GM23338 (cell line): ENCODE measurements at regions not wholly inside any gene's neighbourhood (a gene's known extent, or its start where the extent isn't known, plus 50 kb on each side); places are given as distances from the start of the nearest gene placed in this dataset.

Experiments
- ATAC-seq: fragments of 200-7000 bp; cut with Tn5 transposase; 3 replicates; pipeline ENCODE4 v1.9.1; 2020
- DNase-seq: peaks from one replicate; pipeline ENCODE4 v3.0.0-alpha.2; 2015; ENCODE audit warnings: low spot score
- H2AFZ ChIP-seq: fragments of 200-600 bp; sonication (generic); 2 replicates; pipeline ENCODE4 v1.8.0; 2016; ENCODE audit warnings: antibody characterized with exemption, mild to moderate bottlenecking, moderate library complexity
- H3F3A ChIP-seq: fragments of 200-600 bp; sonication (generic); replicated peaks from 2 replicates; pipeline ENCODE4 v1.8.0; 2017; ENCODE audit warnings: antibody characterized with exemption, mixed run types, low read depth
- H3K27ac ChIP-seq: fragments of 200-600 bp; sonication (generic); 2 replicates; pipeline ENCODE4 v1.6.1; 2016; ENCODE audit warnings: low read depth
- H3K27me3 ChIP-seq: fragments of 200-600 bp; sonication (generic); 2 replicates; pipeline ENCODE4 v1.8.0; 2016; ENCODE audit warnings: mild to moderate bottlenecking, mixed run types, moderate library complexity; ENCODE audit not compliant: insufficient read depth
- H3K36me3 ChIP-seq: fragments of 200-600 bp; sonication (generic); 2 replicates; pipeline ENCODE4 v1.8.0; 2016; ENCODE audit warnings: mild to moderate bottlenecking; ENCODE audit not compliant: insufficient read depth
- H3K4me1 ChIP-seq: fragments of 200-600 bp; sonication (generic); 2 replicates; pipeline ENCODE4 v1.8.0; 2016; ENCODE audit warnings: mild to moderate bottlenecking, moderate library complexity; ENCODE audit not compliant: insufficient read depth
- H3K4me2 ChIP-seq: fragments of 200-600 bp; sonication (generic); 2 replicates; pipeline ENCODE4 v1.7.1; 2017; ENCODE audit warnings: mixed run types
- H3K4me3 ChIP-seq: fragments of 200-600 bp; sonication (generic); 2 replicates; pipeline ENCODE4 v1.6.1; 2016; ENCODE audit warnings: mixed run types
- H3K79me2 ChIP-seq: fragments of 200-600 bp; sonication (generic); replicated peaks from 2 replicates; pipeline ENCODE4 v1.8.0; 2017; ENCODE audit warnings: mild to moderate bottlenecking; ENCODE audit not compliant: insufficient read depth
- H3K9me2 ChIP-seq: fragments of 200-600 bp; sonication (generic); 2 replicates; pipeline ENCODE4 v1.8.0; 2017; ENCODE audit not compliant: insufficient read depth
- H4K20me1 ChIP-seq: fragments of 200-600 bp; sonication (generic); replicated peaks from 2 replicates; pipeline ENCODE4 v1.8.0; 2017; ENCODE audit warnings: mild to moderate bottlenecking; ENCODE audit not compliant: insufficient read depth
- H3K27ac Mint-ChIP-seq: 2 replicates; pipeline ENCODE4 v1.8.0; 2020; ENCODE audit warnings: inconsistent platforms, mild to moderate bottlenecking, moderate library complexity, mixed read lengths
- H3K27me3 Mint-ChIP-seq: 3 replicates; pipeline ENCODE4 v1.8.0; 2022; ENCODE audit warnings: low read depth, mild to moderate bottlenecking, moderate library complexity, mixed read lengths, inconsistent platforms; ENCODE audit not compliant: insufficient read depth, poor library complexity
- H3K36me3 Mint-ChIP-seq: 3 replicates; pipeline ENCODE4 v1.8.0; 2021; ENCODE audit warnings: low read depth, mild to moderate bottlenecking, inconsistent platforms, moderate library complexity, mixed read lengths
- H3K4me1 Mint-ChIP-seq: 3 replicates; pipeline ENCODE4 v1.8.0; 2020; ENCODE audit warnings: mild to moderate bottlenecking, inconsistent platforms, mixed read lengths
- H3K4me3 Mint-ChIP-seq: 3 replicates; pipeline ENCODE4 v1.8.0; 2021; ENCODE audit warnings: moderate library complexity, mild to moderate bottlenecking, inconsistent platforms, mixed read lengths
- H3K9me3 Mint-ChIP-seq: 3 replicates; pipeline ENCODE4 v1.8.0; 2020; ENCODE audit warnings: moderate library complexity, mild to moderate bottlenecking, inconsistent platforms, mixed read lengths
- CREB1 ChIP-seq: fragments of 250-450 bp; sonication (Bioruptor Pico); IDR thresholded peaks from 2 replicates; pipeline ENCODE4 v1.5.0; 2020; ENCODE audit warnings: low read depth, mild to moderate bottlenecking, moderate library complexity
- ETS1 ChIP-seq: IDR thresholded peaks from 2 replicates; pipeline ENCODE4 v1.6.1; 2016; ENCODE audit warnings: antibody characterized with exemption
- EZH2 ChIP-seq: fragments of 200-600 bp; sonication (generic); IDR thresholded peaks from one replicate; pipeline ENCODE4 v1.8.0; 2017; ENCODE audit warnings: antibody characterized with exemption, mild to moderate bottlenecking, low read depth; ENCODE audit not compliant: unreplicated experiment
- EZH2phosphoT487 ChIP-seq: fragments of 200-600 bp; sonication (generic); IDR thresholded peaks from one replicate; pipeline ENCODE4 v1.8.1; 2018; ENCODE audit warnings: antibody characterized with exemption; ENCODE audit not compliant: unreplicated experiment
- NANOG ChIP-seq: IDR thresholded peaks from 2 replicates; pipeline ENCODE4 v1.6.1; 2016; ENCODE audit warnings: antibody characterized with exemption, borderline replicate concordance
- POLR2AphosphoS5 ChIP-seq: IDR thresholded peaks from 2 replicates; pipeline ENCODE4 v1.6.1; 2016; ENCODE audit warnings: antibody characterized with exemption, low read depth
- REST ChIP-seq: IDR thresholded peaks from one replicate; pipeline ENCODE4 v1.6.1; 2018; ENCODE audit warnings: antibody characterized with exemption; ENCODE audit not compliant: unreplicated experiment
- STAT1 ChIP-seq: IDR thresholded peaks from one replicate; pipeline ENCODE4 v1.6.1; 2016; ENCODE audit warnings: antibody characterized with exemption; ENCODE audit not compliant: unreplicated experiment
- ZNF114 ChIP-seq: fragments of 250-450 bp; sonication (Bioruptor Pico); IDR thresholded peaks from 2 replicates; pipeline ENCODE4 v1.5.0; 2020; ENCODE audit warnings: mild to moderate bottlenecking, moderate library complexity
- ZNF462 ChIP-seq: fragments of 250-450 bp; sonication (Bioruptor Pico); IDR thresholded peaks from 2 replicates; pipeline ENCODE4 v1.5.0; 2020; ENCODE audit warnings: mild to moderate bottlenecking, moderate library complexity

- no peak for DNase-seq
- Histone ChIP-seq H2AFZ (no peak overlapping the region), H3K27me3 (no peaks in the 10 kb centered on the region), H3F3A (no peaks in the 10 kb centered on the region), H3K4me1 (peaks cover 1% of the 10 kb centered on the region; the same call in 1 of the 2 replicates), H3K27ac (no peak overlapping the region), H3K79me2 (no peaks in the 10 kb centered on the region), H3K4me3 (no peak overlapping the region), H3K36me3 (no peaks in the 10 kb centered on the region), H3K9me2 (no peaks in the 10 kb centered on the region), H3K4me2 (no peak overlapping the region), H4K20me1 (no peaks in the 10 kb centered on the region)
- Mint-ChIP-seq H3K4me1 (peaks cover 8% of the 10 kb centered on the region; the same call in 2 of the 3 replicates), H3K4me3 (no peak overlapping the region), H3K27ac (no peak overlapping the region), H3K36me3 (no peaks in the 10 kb centered on the region), H3K9me3 (no peaks in the 10 kb centered on the region), H3K27me3 (peaks cover 2% of the 10 kb centered on the region)
- TF ChIP-seq ZNF462, result no peak
- no peak for TF ChIP-seq EZH2
- no peak for TF ChIP-seq ETS1
- TF ChIP-seq STAT1, result no peak
- no peak for TF ChIP-seq EZH2phosphoT487
- no peak for TF ChIP-seq REST
- TF ChIP-seq NANOG, result no peak
- no peak for TF ChIP-seq CREB1 (CRISPR knock-in tag)
- TF ChIP-seq ZNF114 (CRISPR knock-in tag), result no peak
- TF ChIP-seq POLR2AphosphoS5, result no peak
- no peak for ATAC-seq
These were observed 93.1 kb upstream of the SOD3 start for GRCh38 chr4:24702281-24702680.
